ENCODE measurements at regions not wholly inside any gene's neighbourhood (a gene's known extent, or its start where the extent isn't known, plus 50 kb on each side); places are given as distances from the start of the nearest gene placed in this dataset.

GRCh38 chrX:15916704-15917084 is 62.1 kb upstream of the AP1S2 start:
- TF ChIP-seq CTCF (IDR thresholded peaks at IDR 0.05; ENCODE audit: insufficient read depth, low read length, poor library complexity, severe bottlenecking), result no peak
- Histone ChIP-seq H3K4me3 (ENCODE audit: low read depth, low read length) (no peak overlapping the region), H3K36me3 (ENCODE audit: control insufficient read depth, insufficient read depth, low read length) (no peaks in the 10 kb centered on the region), H3K27me3 (ENCODE audit: control insufficient read depth, insufficient read depth, low read length) (no peaks in the 10 kb centered on the region)
- DNase-seq (ENCODE audit: low read depth), result no peak

DNA sequence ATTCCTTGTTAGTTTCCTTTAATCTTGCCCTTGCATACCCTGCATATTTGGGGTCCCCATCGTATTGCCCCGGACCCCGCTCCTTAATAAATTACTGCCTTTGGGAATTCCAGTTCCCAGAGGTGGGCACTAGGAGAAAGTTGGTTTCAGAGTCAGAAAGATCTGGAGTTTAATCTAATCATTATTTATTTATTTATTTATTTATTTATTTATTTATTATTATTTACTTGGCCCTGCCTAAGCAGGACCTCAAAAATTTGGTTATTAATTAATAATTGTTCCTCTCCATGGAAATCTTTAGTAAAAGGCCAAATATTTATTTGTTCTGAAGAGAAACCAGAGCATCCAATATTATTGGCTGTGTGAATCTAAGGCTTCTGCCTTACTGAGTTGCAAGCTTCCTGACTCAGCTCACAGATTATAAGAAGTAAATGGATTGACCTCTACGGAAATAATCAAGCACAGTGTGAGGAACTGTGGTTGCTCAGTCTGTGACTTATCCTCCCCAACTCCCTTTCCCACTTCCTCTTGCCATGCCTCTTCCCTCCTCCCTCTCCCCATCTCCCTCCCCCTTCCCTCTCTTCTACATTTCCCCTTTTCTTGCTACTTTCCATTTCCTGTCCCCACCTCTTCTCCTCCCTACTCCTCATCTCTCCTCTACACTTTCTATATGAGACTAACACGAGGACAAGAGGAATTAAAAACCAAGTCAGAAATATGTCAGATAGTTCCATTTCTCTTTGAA is 61.5 kb upstream of the AP1S2 start:
- H3K36me3 ChIP-seq (ENCODE audit: control insufficient read depth, insufficient read depth, low read length), result no peaks in the 10 kb centered on the region
- no peak for TF ChIP-seq CTCF (IDR thresholded peaks at IDR 0.05; ENCODE audit: insufficient read depth, low read length, poor library complexity, severe bottlenecking)
- no peaks in the 10 kb centered on the region for H3K27me3 ChIP-seq (ENCODE audit: control insufficient read depth, insufficient read depth, low read length)
- no peak for DNase-seq (ENCODE audit: low read depth)
- no peak overlapping the region for H3K4me3 ChIP-seq (ENCODE audit: low read depth, low read length)

GRCh38 chrX:15914486-15914885 is 59.9 kb upstream of the AP1S2 start:
- Histone ChIP-seq H3K36me3 (ENCODE audit: control insufficient read depth, insufficient read depth, low read length) (no peaks in the 10 kb centered on the region), H3K4me3 (ENCODE audit: low read depth, low read length) (no peak overlapping the region), H3K27me3 (ENCODE audit: control insufficient read depth, insufficient read depth, low read length) (no peaks in the 10 kb centered on the region)
- TF ChIP-seq CTCF (IDR thresholded peaks at IDR 0.05; ENCODE audit: insufficient read depth, low read length, poor library complexity, severe bottlenecking), result no peak
- DNase-seq (ENCODE audit: low read depth), result no peak

DNA sequence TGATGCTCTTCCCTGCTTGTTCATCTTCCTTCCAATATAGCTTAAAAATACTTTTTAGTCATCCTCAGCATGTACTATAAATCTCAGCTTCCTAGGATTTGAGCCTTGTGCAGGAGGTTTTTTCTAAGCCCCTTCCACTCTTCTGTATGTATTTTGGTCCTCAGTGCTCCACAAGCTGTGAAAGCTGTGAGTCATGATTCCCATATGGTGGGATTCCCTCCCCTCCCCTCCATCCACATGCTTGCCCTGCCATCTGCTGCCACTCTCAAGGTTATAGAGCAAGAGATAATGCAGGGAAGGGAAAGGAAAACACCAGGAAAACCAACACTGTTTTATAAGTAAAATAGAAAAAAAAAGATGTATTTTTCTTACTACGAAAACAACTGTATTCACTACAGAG is 58.5 kb upstream of the AP1S2 start:
- H3K27me3 ChIP-seq (ENCODE audit: control insufficient read depth, insufficient read depth, low read length), result no peaks in the 10 kb centered on the region
- H3K36me3 ChIP-seq (ENCODE audit: control insufficient read depth, insufficient read depth, low read length), result no peaks in the 10 kb centered on the region
- no peak for TF ChIP-seq CTCF (IDR thresholded peaks at IDR 0.05; ENCODE audit: insufficient read depth, low read length, poor library complexity, severe bottlenecking)
- DNase-seq (ENCODE audit: low read depth), result no peak
- no peak overlapping the region for H3K4me3 ChIP-seq (ENCODE audit: low read depth, low read length)

- no peak for DNase-seq (ENCODE audit: low read depth)
- Histone ChIP-seq H3K27me3 (ENCODE audit: control insufficient read depth, insufficient read depth, low read length) (no peaks in the 10 kb centered on the region), H3K4me3 (ENCODE audit: low read depth, low read length) (no peak overlapping the region), H3K36me3 (ENCODE audit: control insufficient read depth, insufficient read depth, low read length) (no peaks in the 10 kb centered on the region)
- no peak for TF ChIP-seq CTCF (IDR thresholded peaks at IDR 0.05; ENCODE audit: insufficient read depth, low read length, poor library complexity, severe bottlenecking)
Measured at GRCh38 chrX:15911734-15912550, 57.3 kb upstream of the AP1S2 start.
